HepG2 (cell line): ENCODE measurements at regions not wholly inside any gene's neighbourhood (a gene's known extent, or its start where the extent isn't known, plus 50 kb on each side); places are given as distances from the start of the nearest gene placed in this dataset.

ENCODE experiments used
- ATAC-seq: fragments of 200-7000 bp; cut with Tn5 transposase; 3 replicates; pipeline ENCODE4 v1.9.1; 2020; ENCODE audit warnings: mild to moderate bottlenecking, moderate library complexity
- BruUV-seq: library from RNA; stranded (reverse); fragments of 400-500 nt; replicated peaks from 2 replicates; lab custom pipeline; 2021; lab: Mats Ljungman, UMichigan
- CTCF ChIA-PET: fragments of 300-600 bp; formaldehyde crosslinking; extraction: SDS; loops from one replicate; lab custom pipeline; 2021; ENCODE audit warnings: low total read pairs, inconsistent platforms, low intra/inter-chr PET ratio; lab: Yijun Ruan, JAX
- POLR2A ChIA-PET: fragments of 350-600 bp; sonication (Branson Sonifier 250); formaldehyde crosslinking; loops from one replicate; lab custom pipeline; 2020; ENCODE audit warnings: antibody characterized with exemption, inconsistent platforms; lab: Yijun Ruan, JAX
- DNase-seq: peaks from one replicate; pipeline ENCODE4 v3.0.0-alpha.2; 2015; ENCODE audit warnings: low spot score
- FAIRE-seq: peaks from 3 replicates; lab custom pipeline; 2011; peaks lifted over from hg19 to GRCh38; lab: Jason Lieb, UNC
- H2AFZ ChIP-seq: one replicate; pipeline ENCODE4 v1.6.1; 2011; ENCODE audit warnings: low read length, inconsistent platforms
- H3K27ac ChIP-seq: fragments of 300-600 bp; 3 replicates; pipeline ENCODE4 v1.8.0; 2011; ENCODE audit warnings: mixed run types, mild to moderate bottlenecking, mixed read lengths, low read length, inconsistent platforms; ENCODE audit not compliant: insufficient read depth; ENCODE audit errors: extremely low read length
- H3K27me3 ChIP-seq, 2 experiments: fragments of 200-600 bp in 1 of 2; 2 replicates in 1 of 2; 3 replicates in 1 of 2; pipeline versions ENCODE4 v1.6.0 to v1.8.0; 2011; ENCODE audit warnings: low read length in 2 of 2, mild to moderate bottlenecking in 2 of 2, moderate library complexity in 2 of 2, inconsistent platforms in 1 of 2; ENCODE audit not compliant: insufficient read depth in 2 of 2, control insufficient read depth in 1 of 2
- H3K36me3 ChIP-seq, 2 experiments: fragments of 200-600 bp in 1 of 2; replicated peaks in 1 of 2; 2 replicates in 1 of 2; 3 replicates in 1 of 2; pipeline versions ENCODE4 v1.5.1 to v1.8.0; 2011; ENCODE audit warnings: low read length in 2 of 2, inconsistent platforms in 1 of 2; ENCODE audit not compliant: insufficient read depth in 2 of 2, control insufficient read depth in 1 of 2
- H3K4me1 ChIP-seq: 2 replicates; pipeline ENCODE4 v1.5.1; 2012; ENCODE audit warnings: low read length, inconsistent platforms; ENCODE audit not compliant: insufficient read depth
- H3K4me2 ChIP-seq: 2 replicates; pipeline ENCODE4 v1.6.0; 2011; ENCODE audit warnings: low read depth, low read length, inconsistent platforms
- H3K4me3 ChIP-seq, 3 experiments: fragments of 200-600 bp in 1 of 3; sonication (generic), shearing (Covaris generic) in 1 of 3; replicated peaks in 1 of 3; 2 replicates each; pipeline ENCODE4 v1.5.1; 2011 to 2016; ENCODE audit warnings: low read length in 3 of 3, inconsistent platforms in 2 of 3, low read depth in 2 of 3, mild to moderate bottlenecking in 2 of 3, control low read depth in 1 of 3, mixed read lengths in 1 of 3; ENCODE audit not compliant: insufficient read depth in 1 of 3
- H3K79me2 ChIP-seq: one replicate; pipeline ENCODE4 v1.6.1; 2011; ENCODE audit warnings: low read length, inconsistent platforms; ENCODE audit not compliant: insufficient read depth
- H3K9ac ChIP-seq: 2 replicates; pipeline ENCODE4 v1.6.0; 2011; ENCODE audit warnings: mild to moderate bottlenecking, low read depth, low read length, inconsistent platforms; ENCODE audit not compliant: insufficient read depth
- H3K9me3 ChIP-seq: 2 replicates; pipeline ENCODE4 v1.5.1; 2012; ENCODE audit warnings: mild to moderate bottlenecking, low read length
- H4K20me1 ChIP-seq: 2 replicates; pipeline ENCODE4 v1.6.0; 2011; ENCODE audit warnings: inconsistent platforms, mild to moderate bottlenecking, low read length, moderate library complexity; ENCODE audit not compliant: insufficient read depth
- PTBP1 ChIP-seq: fragments of 200-400 bp; formaldehyde crosslinking; IDR thresholded peaks from 2 replicates; pipeline ENCODE4 v1.6.1; 2018; ENCODE audit warnings: low read length, low read depth; ENCODE audit not compliant: poor library complexity, severe bottlenecking
- STAG1 ChIP-seq: sonication (generic); formaldehyde crosslinking; IDR thresholded peaks from 2 replicates; pipeline ENCODE4 v1.4.0; 2020; ENCODE audit warnings: missing genetic modification reagents
- YY1 ChIP-seq: IDR thresholded peaks from 2 replicates; pipeline ENCODE4 v1.6.1; 2011; ENCODE audit warnings: low read length, low read depth, moderate library complexity, mild to moderate bottlenecking; ENCODE audit not compliant: insufficient read depth, insufficient replicate concordance
- WGBS: methylation state at CpG from one replicate; pipeline ENCODE4 v1.1.6; 2017; ENCODE audit warnings: low lambda C conversion rate; 5-methylcytosine and 5-hydroxymethylcytosine counted together
- in situ Hi-C: cut with HindIII; loops from 2 replicates; pipeline ENCODE4 v1.10.0; 2017; ENCODE audit warnings: low pct_unique_long_range_greater_than_20kb; ENCODE audit not compliant: extremely low pct_ligation_motif_present
- intact Hi-C: fragments of 100-400 bp; cut with micrococcal nuclease; formaldehyde crosslinking; loops from one replicate; pipeline ENCODE4 v1.10.0; 2022; ENCODE audit not compliant: unreplicated experiment
- TF ChIP-seq, protein P1 (sequence below): sonication (generic); formaldehyde crosslinking; IDR thresholded peaks from 2 replicates; pipeline ENCODE4 v1.5.0; 2020; ENCODE audit warnings: mild to moderate bottlenecking, missing genetic modification reagents, moderate library complexity
- TF ChIP-seq, protein P2 (sequence below): sonication (generic); formaldehyde crosslinking; IDR thresholded peaks from 2 replicates; pipeline ENCODE4 v1.5.1; 2020; ENCODE audit warnings: mild to moderate bottlenecking, missing genetic modification reagents, borderline replicate concordance

DNA sequence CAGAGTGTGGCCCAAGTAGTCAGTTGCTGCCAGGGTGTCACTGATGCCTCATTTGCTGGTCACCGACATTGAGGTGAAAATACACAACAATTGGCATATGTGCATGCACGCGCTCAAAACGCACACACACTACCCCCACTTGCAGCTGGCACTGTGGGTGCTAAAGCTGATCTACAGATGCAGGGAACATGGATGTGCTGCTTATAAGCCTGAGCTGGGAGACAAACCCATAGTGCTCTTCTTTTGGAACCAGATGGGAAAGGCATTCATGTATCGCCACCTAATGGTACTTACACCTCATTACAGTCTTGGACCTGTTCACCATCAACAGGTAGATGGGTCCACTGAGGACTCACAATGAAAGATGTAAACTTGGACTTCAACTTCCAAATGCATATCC lies 70.3 kb upstream of the CAMK1G start:
- peak; percentile 79 for ATAC-seq
- Histone ChIP-seq H3K9ac (no peak overlapping the region), H3K9me3 (no peaks in the 10 kb centered on the region), H3K4me1 (no peaks in the 10 kb centered on the region), H3K4me2 (no peak overlapping the region), H3K27ac (no peak overlapping the region), H3K36me3 (no peaks in the 10 kb centered on the region)
- no TSS peak for BruUV-seq
- 67% methylated on average over 3 of the region's 5 CpGs for WGBS
- TF ChIP-seq, protein P1, sequence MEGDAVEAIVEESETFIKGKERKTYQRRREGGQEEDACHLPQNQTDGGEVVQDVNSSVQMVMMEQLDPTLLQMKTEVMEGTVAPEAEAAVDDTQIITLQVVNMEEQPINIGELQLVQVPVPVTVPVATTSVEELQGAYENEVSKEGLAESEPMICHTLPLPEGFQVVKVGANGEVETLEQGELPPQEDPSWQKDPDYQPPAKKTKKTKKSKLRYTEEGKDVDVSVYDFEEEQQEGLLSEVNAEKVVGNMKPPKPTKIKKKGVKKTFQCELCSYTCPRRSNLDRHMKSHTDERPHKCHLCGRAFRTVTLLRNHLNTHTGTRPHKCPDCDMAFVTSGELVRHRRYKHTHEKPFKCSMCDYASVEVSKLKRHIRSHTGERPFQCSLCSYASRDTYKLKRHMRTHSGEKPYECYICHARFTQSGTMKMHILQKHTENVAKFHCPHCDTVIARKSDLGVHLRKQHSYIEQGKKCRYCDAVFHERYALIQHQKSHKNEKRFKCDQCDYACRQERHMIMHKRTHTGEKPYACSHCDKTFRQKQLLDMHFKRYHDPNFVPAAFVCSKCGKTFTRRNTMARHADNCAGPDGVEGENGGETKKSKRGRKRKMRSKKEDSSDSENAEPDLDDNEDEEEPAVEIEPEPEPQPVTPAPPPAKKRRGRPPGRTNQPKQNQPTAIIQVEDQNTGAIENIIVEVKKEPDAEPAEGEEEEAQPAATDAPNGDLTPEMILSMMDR (CRISPR knock-in tag) = peak; percentile 61
- TF ChIP-seq, protein P2, sequence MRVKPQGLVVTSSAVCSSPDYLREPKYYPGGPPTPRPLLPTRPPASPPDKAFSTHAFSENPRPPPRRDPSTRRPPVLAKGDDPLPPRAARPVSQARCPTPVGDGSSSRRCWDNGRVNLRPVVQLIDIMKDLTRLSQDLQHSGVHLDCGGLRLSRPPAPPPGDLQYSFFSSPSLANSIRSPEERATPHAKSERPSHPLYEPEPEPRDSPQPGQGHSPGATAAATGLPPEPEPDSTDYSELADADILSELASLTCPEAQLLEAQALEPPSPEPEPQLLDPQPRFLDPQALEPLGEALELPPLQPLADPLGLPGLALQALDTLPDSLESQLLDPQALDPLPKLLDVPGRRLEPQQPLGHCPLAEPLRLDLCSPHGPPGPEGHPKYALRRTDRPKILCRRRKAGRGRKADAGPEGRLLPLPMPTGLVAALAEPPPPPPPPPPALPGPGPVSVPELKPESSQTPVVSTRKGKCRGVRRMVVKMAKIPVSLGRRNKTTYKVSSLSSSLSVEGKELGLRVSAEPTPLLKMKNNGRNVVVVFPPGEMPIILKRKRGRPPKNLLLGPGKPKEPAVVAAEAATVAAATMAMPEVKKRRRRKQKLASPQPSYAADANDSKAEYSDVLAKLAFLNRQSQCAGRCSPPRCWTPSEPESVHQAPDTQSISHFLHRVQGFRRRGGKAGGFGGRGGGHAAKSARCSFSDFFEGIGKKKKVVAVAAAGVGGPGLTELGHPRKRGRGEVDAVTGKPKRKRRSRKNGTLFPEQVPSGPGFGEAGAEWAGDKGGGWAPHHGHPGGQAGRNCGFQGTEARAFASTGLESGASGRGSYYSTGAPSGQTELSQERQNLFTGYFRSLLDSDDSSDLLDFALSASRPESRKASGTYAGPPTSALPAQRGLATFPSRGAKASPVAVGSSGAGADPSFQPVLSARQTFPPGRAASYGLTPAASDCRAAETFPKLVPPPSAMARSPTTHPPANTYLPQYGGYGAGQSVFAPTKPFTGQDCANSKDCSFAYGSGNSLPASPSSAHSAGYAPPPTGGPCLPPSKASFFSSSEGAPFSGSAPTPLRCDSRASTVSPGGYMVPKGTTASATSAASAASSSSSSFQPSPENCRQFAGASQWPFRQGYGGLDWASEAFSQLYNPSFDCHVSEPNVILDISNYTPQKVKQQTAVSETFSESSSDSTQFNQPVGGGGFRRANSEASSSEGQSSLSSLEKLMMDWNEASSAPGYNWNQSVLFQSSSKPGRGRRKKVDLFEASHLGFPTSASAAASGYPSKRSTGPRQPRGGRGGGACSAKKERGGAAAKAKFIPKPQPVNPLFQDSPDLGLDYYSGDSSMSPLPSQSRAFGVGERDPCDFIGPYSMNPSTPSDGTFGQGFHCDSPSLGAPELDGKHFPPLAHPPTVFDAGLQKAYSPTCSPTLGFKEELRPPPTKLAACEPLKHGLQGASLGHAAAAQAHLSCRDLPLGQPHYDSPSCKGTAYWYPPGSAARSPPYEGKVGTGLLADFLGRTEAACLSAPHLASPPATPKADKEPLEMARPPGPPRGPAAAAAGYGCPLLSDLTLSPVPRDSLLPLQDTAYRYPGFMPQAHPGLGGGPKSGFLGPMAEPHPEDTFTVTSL (CRISPR knock-in tag) = no peak
- TF ChIP-seq YY1 = no peak
- no peak for TF ChIP-seq PTBP1
- TF ChIP-seq STAG1 (CRISPR knock-in tag) = peak; percentile 46
- TF ChIP-seq, all 625 proteins: peak for 2
- in situ Hi-C loops = no loop called here
- Histone ChIP-seq H3K27me3 (no peaks in the 10 kb centered on the region), H4K20me1 (no peaks in the 10 kb centered on the region), H2AFZ (no peak overlapping the region), H3K4me3 (no peak overlapping the region), H3K79me2 (no peaks in the 10 kb centered on the region)
- ChIA-PET POLR2A (no interaction called here), CTCF (no interaction called here)
- peak; percentile 74 for FAIRE-seq
- intact Hi-C loops = loop anchor here (5.0 kb wide), 1 partner anchor 311 kb away; no protein-coding TSS in a partner anchor
- DNase-seq = peak; percentile 24
